HG02759 (cell line): ENCODE measurements at regions not wholly inside any gene's neighbourhood (a gene's known extent, or its start where the extent isn't known, plus 50 kb on each side); places are given as distances from the start of the nearest gene placed in this dataset.
"Not testable (repeated sequence)": the region's sequence is repeated elsewhere in the genome, so short reads cannot be mapped to it uniquely, and the experiment has no call there.

Source experiments
- ATAC-seq: cut with Tn5 transposase; IDR thresholded peaks from one replicate; pipeline ENCODE4 v1.9.1; 2021; ENCODE audit warnings: mild to moderate bottlenecking, moderate library complexity; ENCODE audit not compliant: unreplicated experiment

GRCh38 chr5:90287036-90287435 lies 122.5 kb downstream of the CETN3 start:
- ATAC-seq, result no peak

DNA sequence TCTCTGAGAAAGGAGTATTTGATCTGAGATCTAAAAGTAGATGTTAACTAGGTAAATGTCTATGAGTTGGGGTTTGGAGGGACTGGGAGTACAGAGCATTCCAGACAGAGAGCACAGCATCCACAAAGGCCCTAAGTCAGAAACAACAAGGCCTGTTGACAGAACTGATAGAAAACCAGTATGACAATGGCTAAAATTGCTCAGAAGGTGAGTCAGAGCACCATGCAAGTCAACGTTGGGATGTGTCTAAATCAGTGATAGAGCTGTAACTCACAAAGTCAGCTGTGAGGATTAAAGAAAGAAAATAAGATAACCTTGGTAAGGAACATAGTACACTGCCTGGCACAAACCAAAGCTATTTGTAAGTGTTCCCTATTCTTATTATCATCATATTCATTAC lies 124.0 kb downstream of the CETN3 start:
- ATAC-seq, result no peak

DNA sequence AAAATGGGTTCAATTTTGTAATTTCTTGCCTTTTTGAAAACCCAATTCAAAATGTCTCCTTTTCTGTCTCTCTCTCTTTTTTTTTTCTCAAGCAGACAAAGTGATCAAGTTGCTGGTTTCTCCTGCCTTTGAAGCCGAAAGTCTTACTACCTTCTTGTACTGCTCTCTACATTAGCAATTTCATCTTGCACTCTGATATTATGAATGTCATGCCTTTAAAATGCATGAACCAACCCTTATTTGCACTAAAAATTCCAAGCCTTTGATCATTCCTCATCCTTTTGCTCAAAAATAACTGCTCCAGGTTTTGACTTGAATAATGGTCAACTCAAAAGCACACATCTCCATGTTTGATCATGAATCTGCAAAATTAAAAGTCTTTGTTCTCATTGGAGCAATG lies 125.2 kb downstream of the CETN3 start:
- ATAC-seq, result no peak

DNA sequence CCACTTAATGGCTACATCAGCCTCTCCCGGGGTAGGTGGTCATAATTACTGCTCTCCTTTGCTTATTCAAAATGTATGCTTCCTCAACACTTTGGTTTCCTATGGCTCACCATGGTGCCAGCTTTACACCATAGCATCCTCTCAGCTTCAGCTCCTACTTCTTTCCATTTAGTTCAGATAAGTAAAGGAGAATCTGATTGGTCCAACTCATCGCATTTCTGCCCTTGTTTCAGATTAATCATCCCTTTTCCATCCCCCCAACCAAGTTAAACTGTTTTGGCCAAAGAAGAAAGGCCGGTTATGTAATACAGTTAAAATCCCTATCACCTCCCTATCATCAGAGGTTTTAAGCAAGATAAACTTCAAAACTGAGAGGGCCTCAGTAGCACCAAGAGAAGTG lies 130.5 kb downstream of the CETN3 start:
- no peak for ATAC-seq

DNA sequence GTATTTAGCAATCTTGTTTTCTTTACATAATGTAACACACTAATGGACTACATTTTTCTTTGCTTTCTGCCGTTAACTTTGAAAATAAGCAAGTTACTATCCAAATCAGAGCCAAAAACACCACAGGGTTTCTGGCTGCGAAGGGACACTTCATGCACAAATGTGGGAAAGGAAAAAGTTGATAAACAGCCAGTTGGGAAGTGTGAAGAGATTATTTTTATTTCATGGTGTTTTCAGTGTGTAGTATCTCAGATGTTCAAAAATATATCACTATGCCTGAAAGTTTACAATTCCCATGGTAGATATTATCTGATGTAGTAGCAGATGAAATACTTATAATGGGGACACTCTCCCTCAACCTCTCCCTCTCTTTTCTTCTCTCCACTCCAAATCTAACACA lies 135.3 kb downstream of the CETN3 start:
- ATAC-seq, result no peak

- no peak for ATAC-seq
These were observed 141.9 kb downstream of the CETN3 start for GRCh38 chr5:90267646-90268045.

DNA sequence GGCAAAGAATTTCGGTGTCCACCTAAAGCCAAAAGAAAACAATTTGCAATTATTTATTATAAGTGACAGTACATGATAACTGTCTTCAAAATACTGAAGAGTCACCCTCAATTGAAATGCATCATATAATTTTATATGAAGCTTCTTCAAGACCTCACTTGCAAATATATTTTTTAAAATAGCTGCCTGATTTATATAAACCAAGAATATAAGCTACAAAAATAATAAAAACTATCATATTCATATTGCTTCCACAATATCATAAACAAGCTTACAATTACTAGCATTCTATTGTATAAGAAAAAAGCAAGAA lies 144.1 kb downstream of the CETN3 start:
- no peak for ATAC-seq

- ATAC-seq, result peak; percentile 78
These were observed 144.6 kb downstream of the CETN3 start for GRCh38 chr5:90264689-90265544.

DNA sequence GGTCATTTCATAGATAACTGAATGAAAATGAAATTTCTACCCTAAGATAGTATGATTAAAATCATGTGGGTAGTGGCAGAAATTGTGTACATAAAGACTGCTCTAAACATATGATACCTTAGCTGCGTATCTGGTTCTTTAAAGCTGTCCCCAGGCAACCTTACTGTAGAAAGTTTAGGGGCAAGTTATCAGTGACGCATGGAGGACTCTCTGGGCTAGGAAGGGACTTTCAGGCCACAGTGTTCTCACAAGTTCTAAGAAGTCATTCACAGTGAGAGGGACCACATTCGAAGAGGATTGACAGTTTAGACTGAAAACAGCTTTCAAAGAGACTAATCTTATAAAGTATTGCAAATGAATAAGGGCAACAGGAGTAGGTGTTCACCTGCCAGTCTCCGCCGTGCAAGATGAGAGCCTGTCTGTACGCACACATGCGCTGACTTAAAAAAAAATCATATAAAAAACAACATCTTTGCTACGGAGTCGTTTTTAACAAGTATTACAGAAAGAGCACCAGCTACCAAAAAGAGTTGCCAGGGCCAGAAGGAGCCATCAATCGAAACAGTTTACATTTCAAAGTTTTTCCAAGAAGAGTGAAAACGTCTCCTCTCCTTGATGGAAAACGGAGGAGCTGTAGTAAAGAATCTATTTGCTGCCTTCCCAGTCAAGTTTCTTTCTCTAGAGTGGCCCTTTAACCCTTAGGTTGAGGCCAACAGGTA lies 146.3 kb downstream of the CETN3 start:
- ATAC-seq, result no peak

- ATAC-seq, result no peak
These were observed 158.1 kb downstream of the CETN3 start for GRCh38 chr5:90251447-90251846.

GRCh38 chr5:90248640-90249039 lies 160.9 kb downstream of the CETN3 start:
- ATAC-seq, result no peak

DNA sequence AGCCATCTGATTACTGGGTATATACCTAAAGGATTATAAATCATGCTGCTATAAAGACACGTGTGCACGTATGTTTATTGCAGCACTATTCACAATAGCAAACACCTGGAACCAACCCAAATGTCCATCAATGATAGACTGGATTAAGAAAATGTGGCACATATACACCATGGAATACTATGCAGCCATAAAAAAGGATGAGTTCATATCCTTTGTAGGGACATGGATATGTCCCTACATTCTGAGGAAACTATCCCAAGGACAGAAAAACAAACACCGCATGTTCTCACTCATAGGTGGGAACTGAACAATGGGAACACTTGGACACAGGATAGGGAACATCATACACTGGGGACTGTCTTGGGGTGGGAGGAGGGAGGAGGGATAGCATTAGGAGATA lies 165.7 kb downstream of the CETN3 start:
- not testable (repeated sequence) for ATAC-seq

GRCh38 chr5:90233476-90233875 lies 176.1 kb downstream of the CETN3 start:
- no peak for ATAC-seq

GRCh38 chr5:90231688-90232087 lies 177.9 kb downstream of the CETN3 start:
- no peak for ATAC-seq

- ATAC-seq, result no peak
These were observed 181.9 kb downstream of the CETN3 start for GRCh38 chr5:90227683-90228082.

DNA sequence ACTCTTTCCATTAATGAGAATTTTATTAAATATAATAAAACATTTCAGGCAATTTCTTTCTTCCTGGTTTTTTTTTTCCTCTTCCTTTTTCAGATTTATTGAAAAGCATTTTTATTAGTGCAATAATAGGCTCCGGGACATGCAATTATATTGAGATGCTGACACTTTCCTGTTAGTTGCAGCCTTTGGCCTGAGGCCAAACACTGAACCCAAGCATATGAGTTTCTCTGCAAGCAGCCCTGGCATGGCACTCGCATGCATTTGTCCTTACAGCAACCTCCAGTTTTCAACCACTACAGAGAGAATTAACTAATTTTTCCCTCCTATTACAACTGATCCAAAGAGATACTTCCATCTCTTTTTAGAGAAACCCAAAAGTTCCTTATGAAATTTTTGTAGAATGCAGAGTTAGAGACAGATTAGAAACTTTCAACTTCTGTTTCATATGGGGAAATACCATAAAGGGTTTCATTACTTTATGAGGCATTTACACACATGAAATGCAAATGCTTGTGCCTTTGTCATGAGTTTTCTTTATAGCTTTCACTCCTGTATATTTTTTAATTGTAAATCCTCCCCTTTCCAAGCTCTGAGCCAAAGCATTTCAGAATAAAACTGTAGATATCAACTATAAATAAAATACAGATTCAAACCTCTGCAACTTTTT lies 183.0 kb downstream of the CETN3 start:
- ATAC-seq, result no peak

GRCh38 chr5:90224342-90224741 lies 185.2 kb downstream of the CETN3 start:
- ATAC-seq, result no peak

GRCh38 chr5:90223756-90224155 lies 185.8 kb downstream of the CETN3 start:
- no peak for ATAC-seq

DNA sequence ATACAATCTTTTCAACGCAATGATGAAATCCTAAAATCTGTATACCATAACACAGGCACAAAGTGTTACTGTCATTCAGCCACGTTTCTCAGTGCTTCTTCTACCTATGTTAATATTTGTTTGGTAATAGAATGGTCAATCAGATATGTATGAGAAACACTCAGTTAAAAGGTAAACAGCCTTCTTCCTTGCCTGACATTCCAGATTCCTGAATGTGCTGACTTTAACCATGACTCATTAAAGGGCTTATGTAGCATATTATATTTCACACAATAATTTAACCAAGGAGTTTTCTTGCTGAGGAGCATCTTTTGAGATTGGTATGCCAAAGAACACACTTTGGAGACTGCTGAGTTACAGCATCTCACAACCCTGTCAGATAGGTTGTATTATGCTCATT lies 187.6 kb downstream of the CETN3 start:
- ATAC-seq, result no peak

GRCh38 chr5:90220554-90220953 lies 189.0 kb downstream of the CETN3 start:
- ATAC-seq, result no peak

- ATAC-seq, result no peak
These were observed 194.6 kb downstream of the CETN3 start for GRCh38 chr5:90214991-90215390.

- ATAC-seq, result not testable (repeated sequence)
These were observed 201.2 kb downstream of the CETN3 start for GRCh38 chr5:90208323-90208722.
